ENCODE measurements at regions not wholly inside any gene's neighbourhood (a gene's known extent, or its start where the extent isn't known, plus 50 kb on each side); places are given as distances from the start of the nearest gene placed in this dataset.
"Not testable (repeated sequence)": the region's sequence is repeated elsewhere in the genome, so short reads cannot be mapped to it uniquely, and the experiment has no call there.

- Mint-ChIP-seq H3K27ac (no peak overlapping the region), H3K4me1 (ENCODE audit: low read depth) (no peaks in the 10 kb centered on the region), H3K36me3 (ENCODE audit: low read depth) (no peaks in the 10 kb centered on the region), H3K9me3 (no peaks in the 10 kb centered on the region), H3K27me3 (peaks cover 3% of the 10 kb centered on the region), H3K4me3 (no peak overlapping the region)
- intact Hi-C loops (cut with micrococcal nuclease): no loop called here
Observed at GRCh38 chr4:138636781-138637180, 378.8 kb upstream of the NOCT start.

GRCh38 chr4:138634915-138635314 is 380.7 kb upstream of the NOCT start:
- intact Hi-C loops (cut with micrococcal nuclease): no loop called here
- no peaks in the 10 kb centered on the region for H3K36me3 Mint-ChIP-seq (ENCODE audit: low read depth)
- H3K9me3 Mint-ChIP-seq: no peaks in the 10 kb centered on the region
- H3K27me3 Mint-ChIP-seq: no peaks in the 10 kb centered on the region
- no peak overlapping the region for H3K27ac Mint-ChIP-seq
- H3K4me3 Mint-ChIP-seq: no peak overlapping the region
- H3K4me1 Mint-ChIP-seq (ENCODE audit: low read depth): no peaks in the 10 kb centered on the region

GRCh38 chr4:138633580-138633904 is 382.0 kb upstream of the NOCT start:
- H3K4me3 Mint-ChIP-seq: no peak overlapping the region
- H3K9me3 Mint-ChIP-seq: no peaks in the 10 kb centered on the region
- H3K4me1 Mint-ChIP-seq (ENCODE audit: low read depth): no peaks in the 10 kb centered on the region
- intact Hi-C loops (cut with micrococcal nuclease): no loop called here
- H3K27me3 Mint-ChIP-seq: no peaks in the 10 kb centered on the region
- no peaks in the 10 kb centered on the region for H3K36me3 Mint-ChIP-seq (ENCODE audit: low read depth)
- no peak overlapping the region for H3K27ac Mint-ChIP-seq

GRCh38 chr4:138632856-138633579 is 382.6 kb upstream of the NOCT start:
- intact Hi-C loops (cut with micrococcal nuclease): no loop called here
- H3K36me3 Mint-ChIP-seq (ENCODE audit: low read depth): no peaks in the 10 kb centered on the region
- H3K4me1 Mint-ChIP-seq (ENCODE audit: low read depth): no peaks in the 10 kb centered on the region
- H3K9me3 Mint-ChIP-seq: no peaks in the 10 kb centered on the region
- no peak overlapping the region for H3K4me3 Mint-ChIP-seq
- no peaks in the 10 kb centered on the region for H3K27me3 Mint-ChIP-seq
- no peak overlapping the region for H3K27ac Mint-ChIP-seq

- Mint-ChIP-seq H3K9me3 (no peaks in the 10 kb centered on the region), H3K36me3 (ENCODE audit: low read depth) (no peaks in the 10 kb centered on the region), H3K27me3 (no peaks in the 10 kb centered on the region), H3K4me1 (ENCODE audit: low read depth) (no peaks in the 10 kb centered on the region), H3K27ac (no peak overlapping the region), H3K4me3 (no peak overlapping the region)
- intact Hi-C loops (cut with micrococcal nuclease): no loop called here
Observed at GRCh38 chr4:138630666-138631065, 384.9 kb upstream of the NOCT start.

GRCh38 chr4:138629669-138630068 is 385.9 kb upstream of the NOCT start:
- H3K36me3 Mint-ChIP-seq (ENCODE audit: low read depth): no peaks in the 10 kb centered on the region
- no peak overlapping the region for H3K27ac Mint-ChIP-seq
- intact Hi-C loops (cut with micrococcal nuclease): no loop called here
- no peaks in the 10 kb centered on the region for H3K9me3 Mint-ChIP-seq
- H3K27me3 Mint-ChIP-seq: no peaks in the 10 kb centered on the region
- H3K4me1 Mint-ChIP-seq (ENCODE audit: low read depth): no peaks in the 10 kb centered on the region
- H3K4me3 Mint-ChIP-seq: no peak overlapping the region

GRCh38 chr4:138627096-138627495 is 384.9 kb upstream of the SLC7A11 start:
- Mint-ChIP-seq H3K4me1 (ENCODE audit: low read depth) (no peaks in the 10 kb centered on the region), H3K36me3 (ENCODE audit: low read depth) (no peaks in the 10 kb centered on the region), H3K27me3 (no peaks in the 10 kb centered on the region), H3K9me3 (no peaks in the 10 kb centered on the region), H3K4me3 (no peak overlapping the region), H3K27ac (no peak overlapping the region)
- intact Hi-C loops (cut with micrococcal nuclease): no loop called here

- H3K36me3 Mint-ChIP-seq (ENCODE audit: low read depth); intact Hi-C loops (cut with micrococcal nuclease); H3K27me3 Mint-ChIP-seq; H3K4me1 Mint-ChIP-seq (ENCODE audit: low read depth); H3K9me3 Mint-ChIP-seq; H3K27ac Mint-ChIP-seq; H3K4me3 Mint-ChIP-seq: not testable (repeated sequence)
Observed at GRCh38 chr4:138622362-138622761, 380.2 kb upstream of the SLC7A11 start.

- Mint-ChIP-seq H3K27me3 (no peaks in the 10 kb centered on the region), H3K36me3 (ENCODE audit: low read depth) (no peaks in the 10 kb centered on the region), H3K4me1 (ENCODE audit: low read depth) (no peaks in the 10 kb centered on the region), H3K9me3 (no peaks in the 10 kb centered on the region), H3K4me3 (no peak overlapping the region), H3K27ac (no peak overlapping the region)
- intact Hi-C loops (cut with micrococcal nuclease): no loop called here
Observed at GRCh38 chr4:138616775-138617174, 374.6 kb upstream of the SLC7A11 start.

- H3K9me3 Mint-ChIP-seq: no peaks in the 10 kb centered on the region
- no peak overlapping the region for H3K4me3 Mint-ChIP-seq
- intact Hi-C loops (cut with micrococcal nuclease): no loop called here
- no peaks in the 10 kb centered on the region for H3K4me1 Mint-ChIP-seq (ENCODE audit: low read depth)
- no peak overlapping the region for H3K27ac Mint-ChIP-seq
- H3K36me3 Mint-ChIP-seq (ENCODE audit: low read depth): no peaks in the 10 kb centered on the region
- H3K27me3 Mint-ChIP-seq: no peaks in the 10 kb centered on the region
Observed at GRCh38 chr4:138614398-138615142, 372.4 kb upstream of the SLC7A11 start.

GRCh38 chr4:138612428-138612827 is 370.3 kb upstream of the SLC7A11 start:
- no peaks in the 10 kb centered on the region for H3K36me3 Mint-ChIP-seq (ENCODE audit: low read depth)
- H3K27me3 Mint-ChIP-seq: no peaks in the 10 kb centered on the region
- no peaks in the 10 kb centered on the region for H3K9me3 Mint-ChIP-seq
- intact Hi-C loops (cut with micrococcal nuclease): no loop called here
- no peak overlapping the region for H3K27ac Mint-ChIP-seq
- no peaks in the 10 kb centered on the region for H3K4me1 Mint-ChIP-seq (ENCODE audit: low read depth)
- H3K4me3 Mint-ChIP-seq: no peak overlapping the region

- H3K4me1 Mint-ChIP-seq (ENCODE audit: low read depth): no peaks in the 10 kb centered on the region
- no peak overlapping the region for H3K27ac Mint-ChIP-seq
- no peaks in the 10 kb centered on the region for H3K36me3 Mint-ChIP-seq (ENCODE audit: low read depth)
- H3K27me3 Mint-ChIP-seq: no peaks in the 10 kb centered on the region
- H3K4me3 Mint-ChIP-seq: no peak overlapping the region
- no peaks in the 10 kb centered on the region for H3K9me3 Mint-ChIP-seq
- intact Hi-C loops (cut with micrococcal nuclease): no loop called here
Observed at GRCh38 chr4:138611721-138612120, 369.6 kb upstream of the SLC7A11 start.

- no peaks in the 10 kb centered on the region for H3K4me1 Mint-ChIP-seq (ENCODE audit: low read depth)
- intact Hi-C loops (cut with micrococcal nuclease): no loop called here
- no peaks in the 10 kb centered on the region for H3K27me3 Mint-ChIP-seq
- H3K9me3 Mint-ChIP-seq: no peaks in the 10 kb centered on the region
- H3K27ac Mint-ChIP-seq: no peak overlapping the region
- H3K36me3 Mint-ChIP-seq (ENCODE audit: low read depth): no peaks in the 10 kb centered on the region
- no peak overlapping the region for H3K4me3 Mint-ChIP-seq
Observed at GRCh38 chr4:138611017-138611416, 368.9 kb upstream of the SLC7A11 start.

GRCh38 chr4:138609943-138610350 is 367.8 kb upstream of the SLC7A11 start:
- no peaks in the 10 kb centered on the region for H3K36me3 Mint-ChIP-seq (ENCODE audit: low read depth)
- H3K27me3 Mint-ChIP-seq: no peaks in the 10 kb centered on the region
- no peak overlapping the region for H3K4me3 Mint-ChIP-seq
- H3K27ac Mint-ChIP-seq: no peak overlapping the region
- no peaks in the 10 kb centered on the region for H3K9me3 Mint-ChIP-seq
- intact Hi-C loops (cut with micrococcal nuclease): no loop called here
- H3K4me1 Mint-ChIP-seq (ENCODE audit: low read depth): no peaks in the 10 kb centered on the region

- Mint-ChIP-seq H3K27me3 (no peaks in the 10 kb centered on the region), H3K4me1 (ENCODE audit: low read depth) (no peaks in the 10 kb centered on the region), H3K36me3 (ENCODE audit: low read depth) (no peaks in the 10 kb centered on the region), H3K4me3 (no peak overlapping the region), H3K9me3 (peaks cover 6% of the 10 kb centered on the region), H3K27ac (no peak overlapping the region)
- intact Hi-C loops (cut with micrococcal nuclease): no loop called here
Observed at GRCh38 chr4:138604556-138604955, 362.4 kb upstream of the SLC7A11 start.

All from dendritic cell treated with granulocyte-macrophage colony-stimulating factor and Interleukin-4, amounts not matched to agents 40 ng/mL and 50 ng/mL, for 4 days (primary cell).